NCI-H146 treated with DMSO at 0.1 percent for 48 hours (cell line): ENCODE measurements at regions not wholly inside any gene's neighbourhood (a gene's known extent, or its start where the extent isn't known, plus 50 kb on each side); places are given as distances from the start of the nearest gene placed in this dataset.

Source experiments
- DNase-seq: peaks from one replicate; lab custom pipeline; 2025; ENCODE audit not compliant: unreplicated experiment; lab: John Stamatoyannopoulos, UW

DNA sequence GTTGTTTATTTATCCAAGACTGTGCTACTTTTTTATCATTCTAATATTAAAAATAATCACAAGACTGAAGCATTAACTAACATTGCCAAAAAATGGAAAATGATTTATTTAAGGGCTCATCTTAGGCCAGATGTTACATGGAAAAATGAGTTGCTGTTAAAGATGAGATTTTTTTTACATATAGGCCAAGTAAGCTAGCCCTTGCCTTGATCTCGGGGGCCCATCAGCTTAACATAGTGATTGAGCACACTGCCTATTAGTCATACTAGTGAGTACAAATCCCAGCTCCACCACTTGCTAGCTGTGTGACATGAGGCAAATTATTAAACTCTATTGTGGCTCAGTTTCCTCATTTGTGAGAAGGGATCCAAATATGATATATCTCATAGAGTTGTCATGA, 275.9 kb upstream of the SNX7 start:
- DNase-seq: no peak

- DNase-seq: no peak
Measured at GRCh38 chr1:98384461-98385141, 276.9 kb upstream of the SNX7 start.

- no peak for DNase-seq
Measured at GRCh38 chr1:98382986-98383740, 278.4 kb upstream of the SNX7 start.

DNA sequence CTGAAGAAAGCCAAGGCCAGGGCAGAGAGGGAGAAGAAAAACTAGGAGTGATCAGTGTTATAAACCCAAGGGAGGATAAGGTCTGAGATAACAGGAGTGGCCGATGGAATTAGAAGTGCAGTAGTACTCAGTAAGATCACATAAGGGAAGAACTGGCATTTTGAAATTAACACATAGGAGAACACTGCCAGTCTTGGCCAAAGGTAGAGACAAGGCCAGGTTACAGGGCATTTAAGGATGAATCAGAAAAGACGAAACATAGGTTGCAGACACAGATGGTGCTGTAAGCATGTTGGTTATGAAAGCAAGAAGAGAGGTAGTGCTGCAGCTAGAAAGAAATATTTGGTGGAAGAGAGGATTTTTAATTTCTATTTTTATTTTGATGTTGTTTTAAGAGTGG, 278.9 kb upstream of the SNX7 start:
- no peak for DNase-seq

DNA sequence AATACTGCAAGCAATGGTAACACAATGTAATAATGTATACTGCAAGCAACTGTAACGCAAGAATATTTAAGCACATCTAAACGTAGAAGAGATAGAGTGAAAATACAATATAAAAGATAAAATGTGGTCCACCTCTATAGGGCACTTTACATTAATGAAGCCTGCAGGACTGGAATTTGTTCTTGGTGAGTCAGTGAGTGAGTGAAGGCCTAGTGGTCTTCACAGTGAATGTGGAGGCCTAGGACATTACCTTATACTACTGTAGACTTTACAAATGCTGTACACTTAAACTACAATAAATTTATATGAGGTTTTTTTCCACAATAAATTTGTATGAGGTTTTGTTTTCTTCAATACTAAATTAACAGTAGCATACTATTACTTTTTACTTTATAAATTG, 287.4 kb upstream of the SNX7 start:
- no peak for DNase-seq

DNA sequence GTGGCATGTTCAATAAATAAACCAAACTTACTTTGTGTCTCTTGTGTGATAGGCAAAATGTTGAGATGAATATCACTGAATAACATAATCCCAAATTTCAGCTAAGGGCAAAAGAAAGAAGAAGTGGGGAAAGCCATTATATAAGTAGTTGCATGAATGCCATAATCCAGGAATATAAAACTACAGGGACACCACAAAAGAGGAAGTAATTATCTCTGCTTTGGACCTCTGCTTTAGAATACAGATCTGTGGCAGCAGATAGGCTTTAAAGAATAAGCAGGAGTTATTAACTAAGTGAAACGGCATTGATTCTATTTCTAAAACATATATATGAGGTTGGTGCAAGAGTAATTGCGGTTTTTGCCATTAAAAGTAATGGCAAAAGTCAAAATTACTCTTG, 288.5 kb upstream of the SNX7 start:
- no peak for DNase-seq

- no peak for DNase-seq
Measured at GRCh38 chr1:98371764-98372163, 289.8 kb upstream of the SNX7 start.

DNA sequence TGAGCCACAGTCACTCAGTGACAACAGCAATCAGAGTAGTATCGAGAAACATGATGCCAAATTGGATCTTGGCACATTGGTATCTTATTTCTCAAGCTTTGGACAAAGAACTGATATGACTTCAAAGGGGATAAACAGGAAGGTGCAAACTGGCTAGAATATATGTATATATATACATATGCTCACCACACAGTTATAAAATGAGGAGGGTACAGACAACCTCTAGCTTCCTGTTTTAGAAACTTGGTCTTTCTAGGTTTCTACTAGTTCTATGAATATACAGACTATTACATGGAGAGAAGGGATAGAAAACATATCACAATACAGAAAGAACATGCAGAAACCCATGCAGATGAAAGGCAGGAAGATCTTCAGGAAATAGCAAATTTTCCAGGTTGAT, 292.1 kb upstream of the SNX7 start:
- DNase-seq: no peak

DNA sequence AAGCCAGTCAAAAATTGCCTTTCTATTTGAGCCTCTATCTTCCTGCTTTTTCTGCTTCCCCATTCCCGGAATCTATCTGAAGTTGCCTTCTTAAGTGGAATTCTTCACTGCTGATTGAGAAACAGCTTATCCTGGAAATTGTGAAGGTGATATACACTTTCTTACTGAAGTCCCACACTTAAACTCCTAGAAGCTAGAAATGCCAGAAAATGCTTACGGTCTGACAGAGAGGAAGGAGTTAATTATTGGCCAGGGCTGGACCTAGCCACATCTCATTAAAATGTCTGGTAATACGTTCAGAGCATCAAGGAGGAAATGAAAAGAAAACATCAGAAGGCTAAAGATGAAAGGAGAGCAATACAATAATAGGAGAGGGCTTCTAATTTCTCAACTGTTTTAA, 292.5 kb upstream of the SNX7 start:
- DNase-seq: no peak

- DNase-seq: no peak
Measured at GRCh38 chr1:98367426-98367825, 294.1 kb upstream of the SNX7 start.

GRCh38 chr1:98366343-98366742, 295.2 kb upstream of the SNX7 start:
- DNase-seq: no peak

GRCh38 chr1:98364544-98364943, 297.0 kb upstream of the SNX7 start:
- no peak for DNase-seq

DNA sequence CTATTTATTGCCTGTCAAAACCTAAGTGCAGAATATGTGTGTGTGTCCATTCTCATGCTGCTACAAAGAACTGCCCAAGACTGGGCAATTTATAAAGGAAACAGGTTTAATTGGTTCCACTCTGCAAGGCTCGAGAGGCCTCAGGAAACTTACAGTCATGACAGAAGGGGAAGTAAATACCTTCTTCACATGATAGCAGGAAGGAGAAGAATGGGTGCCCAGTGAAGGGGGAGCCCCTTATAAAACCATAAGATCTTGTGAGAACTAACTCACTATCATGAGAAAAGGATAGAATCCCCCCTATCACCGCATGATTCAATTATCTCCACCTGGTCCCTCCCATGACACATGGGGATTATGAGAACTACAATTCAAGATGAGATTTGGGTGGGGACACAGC, 300.7 kb upstream of the SNX7 start:
- no peak for DNase-seq

DNA sequence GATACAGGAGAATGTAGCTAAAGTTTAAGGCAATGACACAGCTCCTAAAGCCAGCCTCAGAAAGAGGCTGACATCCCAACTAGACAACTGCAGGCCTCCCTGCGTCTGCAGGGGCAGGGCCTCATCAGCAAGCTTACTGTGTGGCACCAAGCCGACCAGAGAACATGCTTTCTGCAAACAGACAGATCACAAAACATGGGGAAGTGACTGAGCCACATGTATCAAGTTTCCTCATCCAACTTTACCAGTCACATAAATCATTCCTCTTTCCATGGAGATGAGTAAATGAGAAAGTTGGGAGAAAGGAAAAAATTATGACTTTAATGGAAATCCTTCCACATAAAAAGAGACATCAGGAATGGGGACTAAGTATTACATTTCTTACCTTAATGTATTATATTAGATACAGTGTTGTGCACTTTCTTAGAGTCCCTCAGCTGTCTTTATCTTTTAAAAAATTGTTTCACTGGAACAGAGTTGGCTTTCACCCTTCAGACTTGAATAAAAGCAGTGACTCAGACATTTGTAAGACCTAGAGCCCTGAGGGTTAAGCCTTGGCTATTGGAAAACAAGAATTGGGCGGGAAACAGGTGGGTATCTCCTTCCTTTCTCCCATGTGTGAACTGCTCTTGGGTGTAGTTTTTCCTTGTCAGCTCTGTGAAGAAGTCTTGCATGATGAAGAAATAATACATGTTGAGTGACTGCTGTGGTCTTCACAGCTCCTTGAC, 305.7 kb upstream of the SNX7 start:
- no peak for DNase-seq

DNA sequence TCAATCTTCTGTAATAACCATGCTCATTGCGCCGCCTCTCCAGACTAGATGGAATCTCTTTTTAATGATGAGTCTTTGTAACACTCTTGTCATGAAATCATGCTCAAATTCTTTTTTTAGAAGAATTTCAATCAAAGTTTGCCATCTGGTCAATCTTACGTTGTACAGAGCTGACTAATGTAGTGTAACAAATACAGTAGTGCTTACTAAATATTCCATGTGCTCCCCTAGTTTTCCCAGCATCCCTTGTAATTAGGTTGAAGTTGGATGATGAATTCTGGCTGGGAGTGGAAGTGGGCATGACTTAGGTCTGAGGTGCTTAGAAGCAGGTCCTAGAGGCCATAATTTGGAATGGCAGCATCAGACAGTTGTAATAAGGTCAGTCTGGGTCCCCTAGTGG, 309.1 kb upstream of the SNX7 start:
- no peak for DNase-seq

DNA sequence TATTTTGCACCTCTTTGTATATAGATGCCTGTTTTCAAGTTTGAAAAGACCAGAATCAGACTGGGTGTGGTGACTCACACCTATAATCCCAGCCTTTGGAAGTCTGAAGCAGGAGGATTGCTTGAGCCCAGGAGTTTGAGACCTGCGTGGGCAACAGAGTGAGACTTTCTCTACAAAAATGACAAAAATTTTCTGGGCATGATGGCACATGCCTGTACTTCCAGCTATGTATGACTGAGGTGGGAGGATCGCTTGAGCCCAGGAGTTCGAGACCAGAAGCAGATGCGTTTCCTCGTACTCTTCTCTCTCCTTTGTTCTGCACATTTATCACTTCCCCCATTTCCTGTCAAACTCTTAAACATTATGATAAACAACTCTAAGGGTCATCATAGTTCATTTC, 310.0 kb upstream of the SNX7 start:
- no peak for DNase-seq

DNA sequence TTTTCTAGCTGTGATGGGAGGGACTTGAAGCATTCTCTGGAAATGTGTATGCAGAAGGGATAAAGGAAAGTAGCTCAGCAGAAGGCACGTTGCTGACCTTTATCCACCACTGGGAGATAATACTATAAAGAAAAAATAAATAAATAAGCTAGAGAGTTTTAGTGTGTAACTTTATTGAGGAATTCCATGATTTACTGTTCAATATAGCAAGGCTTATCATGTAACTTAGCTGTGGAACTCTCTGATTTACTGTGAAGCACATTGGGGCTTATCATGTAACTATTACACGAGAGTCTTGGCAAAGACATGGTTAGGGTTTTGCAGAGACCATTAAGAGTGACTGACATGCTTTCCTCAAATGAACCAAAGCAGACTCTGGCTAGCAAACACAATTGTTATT, 316.1 kb upstream of the SNX7 start:
- DNase-seq: no peak

DNA sequence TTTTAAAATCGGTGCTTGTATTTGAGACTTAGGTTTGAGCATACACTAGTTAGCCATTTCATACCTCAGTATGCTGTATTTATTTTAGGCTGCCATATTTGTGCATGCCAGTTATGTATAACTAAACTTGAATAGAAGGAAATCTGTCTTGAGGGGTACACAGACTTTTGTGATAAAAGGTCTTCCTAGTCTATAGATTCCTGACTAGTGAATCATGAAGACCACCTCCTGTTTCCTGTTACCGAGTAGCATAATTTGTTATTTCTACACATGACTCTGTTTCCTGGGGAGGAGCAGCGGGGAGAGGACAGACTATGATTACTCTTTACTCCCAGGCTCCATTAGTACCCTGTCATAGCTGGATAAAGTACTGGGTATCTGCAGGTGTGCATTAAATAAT, 316.8 kb upstream of the SNX7 start:
- no peak for DNase-seq

GRCh38 chr1:98342566-98342965, 319.0 kb upstream of the SNX7 start:
- no peak for DNase-seq

GRCh38 chr1:98340511-98340910, 321.0 kb upstream of the SNX7 start:
- no peak for DNase-seq

DNA sequence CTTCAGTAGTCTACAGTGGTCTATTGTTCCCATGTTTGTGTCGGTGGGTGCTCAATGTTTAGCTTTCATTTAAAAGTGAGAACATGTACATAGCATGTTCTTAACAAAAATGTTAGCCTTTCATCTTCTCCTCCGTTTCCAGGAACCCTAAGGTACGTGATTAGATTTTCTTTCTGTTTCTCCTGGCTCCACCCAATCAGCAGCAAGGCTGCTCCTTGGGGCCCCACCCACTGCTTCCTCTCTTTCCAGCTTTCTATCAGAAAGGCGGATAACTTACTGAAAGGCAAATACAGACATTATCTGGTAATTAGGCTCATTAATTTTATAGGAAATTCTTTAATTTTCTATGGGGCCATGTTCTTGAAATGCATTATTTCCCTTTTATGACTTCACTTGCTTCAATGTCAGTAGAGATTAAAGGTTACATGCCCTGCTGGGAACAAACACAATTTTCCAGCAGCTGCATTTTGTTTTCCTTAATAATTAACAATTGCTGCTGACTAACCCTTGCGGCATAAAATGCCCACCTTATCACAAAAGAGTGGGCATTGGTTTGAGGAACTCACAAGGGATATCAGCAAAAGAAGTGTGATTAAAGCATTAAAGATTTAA, 324.9 kb upstream of the SNX7 start:
- DNase-seq: no peak

- DNase-seq: no peak
Measured at GRCh38 chr1:98333936-98334335, 327.6 kb upstream of the SNX7 start.
